Peyer's patch (tissue), 4 donors: ENCODE measurements at regions not wholly inside any gene's neighbourhood (a gene's known extent, or its start where the extent isn't known, plus 50 kb on each side); places are given as distances from the start of the nearest gene placed in this dataset.

Experiments used
- DNase-seq, 3 donors: peaks; one replicate each; pipeline ENCODE4 v3.0.0-alpha.2; 2017 to 2019
- H3K27ac ChIP-seq, 4 donors: fragments of 200-600 bp; sonication (generic); one replicate each; pipeline ENCODE4 v1.5.1; 2016 to 2019
- H3K27me3 ChIP-seq, 2 donors: fragments of 200-600 bp; sonication (generic); one replicate each; pipeline ENCODE4 v1.5.1; 2019
- H3K36me3 ChIP-seq, 3 donors: fragments of 200-600 bp; sonication (generic); one replicate each; pipeline ENCODE4 v1.5.1; 2016 to 2019
- H3K4me1 ChIP-seq, 4 donors: fragments of 200-600 bp; sonication (generic); one replicate each; pipeline ENCODE4 v1.5.1; 2016 to 2019
- H3K4me3 ChIP-seq, 4 donors: fragments of 200-600 bp; sonication (generic); 1 replicate in 3 of 4; 2 replicates in 1 of 4; pipeline ENCODE4 v1.5.1; 2016 to 2019; ENCODE audit warnings: mild to moderate bottlenecking in 1 of 4
- H3K9me3 ChIP-seq, 4 donors: fragments of 200-600 bp; sonication (generic); one replicate each; pipeline ENCODE4 v1.5.1; 2016 to 2019; ENCODE audit warnings: mild to moderate bottlenecking in 1 of 4
- POLR2A ChIP-seq, 2 donors: fragments of 450-650 bp; IDR thresholded peaks; one replicate each; pipeline ENCODE4 v1.5.1; 2017; ENCODE audit warnings: antibody characterized with exemption in 2 of 2, mild to moderate bottlenecking in 2 of 2, moderate library complexity in 2 of 2
- TF ChIP-seq, protein P1 (sequence below), 6 experiments: fragments of 450-650 bp in 4 of 6; fragments of 200-600 bp in 2 of 6; sonication (generic) in 1 of 6; IDR thresholded peaks; one replicate each; pipeline ENCODE4 v1.5.1; 2017 to 2019; ENCODE audit warnings: antibody characterized with exemption in 6 of 6, mild to moderate bottlenecking in 3 of 6, moderate library complexity in 1 of 6

DNA sequence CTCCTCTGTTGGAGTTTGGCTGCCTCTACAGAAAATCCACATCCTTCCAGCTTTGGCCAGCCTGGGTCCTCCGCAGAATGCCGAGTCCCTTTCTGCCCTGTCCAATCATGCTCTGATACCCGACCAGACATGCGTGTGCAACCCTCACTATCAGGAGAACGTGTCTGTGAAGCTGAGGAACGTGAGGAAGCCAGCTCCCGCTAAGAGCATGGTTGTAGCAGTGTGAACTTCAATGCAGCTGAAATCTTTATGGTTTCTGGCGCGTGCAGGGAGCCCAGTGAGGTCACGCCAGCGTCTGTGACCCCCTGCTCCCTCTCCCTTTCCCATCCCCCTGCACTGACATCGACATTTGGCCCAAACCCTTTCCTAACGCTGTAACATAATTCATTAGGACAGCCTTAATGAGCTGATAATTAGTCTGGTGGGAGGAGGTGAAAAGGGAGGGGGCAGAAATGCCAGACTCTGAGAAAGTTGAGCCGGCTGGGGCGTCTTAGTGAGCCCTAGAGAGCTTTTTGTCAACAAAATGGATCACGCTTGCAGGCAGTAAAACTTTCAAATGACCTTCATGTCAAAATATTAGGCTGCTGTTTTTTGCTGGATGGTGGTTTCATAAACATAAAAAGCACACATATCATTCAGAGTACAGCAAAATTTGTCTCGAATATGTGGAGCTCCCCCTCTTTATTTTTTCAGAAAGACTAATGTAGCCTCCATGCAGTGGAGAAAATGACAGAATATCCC, 423.3 kb downstream of the QKI start:
- Histone ChIP-seq H3K4me3 (no peak overlapping the region), H3K36me3 (no peaks in the 10 kb centered on the region), H3K9me3 (peaks cover 0 to 3% (median 0%) of the 10 kb centered on the region in 4 donors), H3K27me3 (no peaks in the 10 kb centered on the region), H3K4me1 (no peaks in the 10 kb centered on the region), H3K27ac (no peak overlapping the region)
- DNase-seq: no peak
- no peak for TF ChIP-seq POLR2A (IDR thresholded peaks at IDR 0.05)
- TF ChIP-seq, protein P1, sequence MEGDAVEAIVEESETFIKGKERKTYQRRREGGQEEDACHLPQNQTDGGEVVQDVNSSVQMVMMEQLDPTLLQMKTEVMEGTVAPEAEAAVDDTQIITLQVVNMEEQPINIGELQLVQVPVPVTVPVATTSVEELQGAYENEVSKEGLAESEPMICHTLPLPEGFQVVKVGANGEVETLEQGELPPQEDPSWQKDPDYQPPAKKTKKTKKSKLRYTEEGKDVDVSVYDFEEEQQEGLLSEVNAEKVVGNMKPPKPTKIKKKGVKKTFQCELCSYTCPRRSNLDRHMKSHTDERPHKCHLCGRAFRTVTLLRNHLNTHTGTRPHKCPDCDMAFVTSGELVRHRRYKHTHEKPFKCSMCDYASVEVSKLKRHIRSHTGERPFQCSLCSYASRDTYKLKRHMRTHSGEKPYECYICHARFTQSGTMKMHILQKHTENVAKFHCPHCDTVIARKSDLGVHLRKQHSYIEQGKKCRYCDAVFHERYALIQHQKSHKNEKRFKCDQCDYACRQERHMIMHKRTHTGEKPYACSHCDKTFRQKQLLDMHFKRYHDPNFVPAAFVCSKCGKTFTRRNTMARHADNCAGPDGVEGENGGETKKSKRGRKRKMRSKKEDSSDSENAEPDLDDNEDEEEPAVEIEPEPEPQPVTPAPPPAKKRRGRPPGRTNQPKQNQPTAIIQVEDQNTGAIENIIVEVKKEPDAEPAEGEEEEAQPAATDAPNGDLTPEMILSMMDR (IDR thresholded peaks at IDR 0.05): no peak

DNA sequence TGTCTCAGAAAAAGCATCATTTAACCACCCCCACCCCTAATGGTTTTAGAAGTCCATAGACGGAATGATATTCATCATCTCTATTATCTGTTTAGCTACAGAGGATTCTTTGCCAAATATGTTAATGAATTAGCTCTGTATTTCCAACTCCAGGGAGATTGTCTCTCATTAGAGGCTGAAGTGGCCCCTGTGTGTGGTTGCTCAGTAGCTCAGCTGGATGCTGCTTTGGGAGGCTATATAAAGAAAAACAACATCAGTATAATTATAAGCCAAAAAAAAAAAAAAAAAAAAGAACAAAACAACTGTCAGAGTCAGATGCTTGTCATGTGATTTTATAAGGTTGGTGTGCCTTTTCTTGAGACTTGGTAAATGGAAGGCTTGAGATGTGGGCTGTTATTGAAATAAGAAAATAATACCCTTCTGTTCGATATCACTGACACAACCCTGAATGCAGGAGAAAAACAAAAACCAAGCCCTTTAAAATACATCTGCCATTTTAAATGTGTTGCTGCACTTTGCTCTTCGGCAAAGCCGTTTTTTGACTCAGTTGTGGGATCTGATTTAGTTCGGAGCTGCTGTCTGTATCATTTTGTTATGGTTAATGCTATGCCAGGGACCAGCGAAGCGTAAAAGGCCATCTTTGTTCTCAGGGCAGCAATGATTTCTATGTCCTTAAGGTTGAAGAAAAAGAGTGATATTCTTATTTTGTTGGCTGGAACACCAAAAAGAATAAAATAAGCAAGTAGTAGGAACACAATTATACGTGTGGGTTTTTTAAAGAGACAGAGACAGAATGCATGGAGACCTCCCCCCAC, 422.6 kb downstream of the QKI start:
- no peak for DNase-seq
- Histone ChIP-seq H3K4me3 (no peak overlapping the region), H3K36me3 (no peaks in the 10 kb centered on the region), H3K9me3 (peaks cover 0 to 1% (median 0%) of the 10 kb centered on the region in 4 donors), H3K27ac (no peak overlapping the region), H3K27me3 (no peaks in the 10 kb centered on the region), H3K4me1 (no peaks in the 10 kb centered on the region)
- TF ChIP-seq, protein P1 (IDR thresholded peaks at IDR 0.05): no peak
- no peak for TF ChIP-seq POLR2A (IDR thresholded peaks at IDR 0.05)

DNA sequence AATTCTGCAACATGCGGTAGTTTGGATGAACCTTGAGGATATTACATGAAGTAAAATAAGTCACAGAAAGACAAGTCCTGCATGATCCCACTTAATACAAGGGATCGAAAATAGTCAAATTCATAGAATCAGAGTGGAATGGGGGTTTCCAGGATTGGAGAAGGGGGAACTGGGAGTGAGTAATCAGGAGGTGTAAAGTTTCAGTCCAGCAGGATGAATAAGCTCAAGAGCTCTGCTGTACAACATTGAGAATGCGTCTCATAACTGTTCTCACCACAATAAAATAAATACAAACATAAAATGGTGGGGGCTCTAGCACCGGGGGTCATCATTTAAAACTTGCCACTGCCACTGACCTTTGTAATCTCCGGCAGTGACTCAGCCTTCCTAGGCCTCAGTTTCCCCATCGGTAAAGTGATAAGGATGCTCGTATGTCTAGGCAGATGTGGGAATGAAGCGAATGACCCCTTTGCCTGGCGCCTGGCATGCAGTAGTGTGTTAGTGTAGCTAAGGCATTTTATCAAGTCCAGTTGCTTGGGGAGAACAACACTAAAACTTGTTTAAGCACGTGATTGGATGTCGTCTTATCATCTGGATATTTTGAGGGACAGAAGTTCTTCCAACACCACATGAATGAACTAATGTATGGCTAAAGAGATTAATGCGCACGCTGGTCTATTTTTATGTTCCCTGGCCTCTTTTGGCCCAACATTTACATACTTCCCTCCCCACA, 421.1 kb downstream of the QKI start:
- no peak for DNase-seq
- Histone ChIP-seq H3K4me1 (no peaks in the 10 kb centered on the region), H3K36me3 (no peaks in the 10 kb centered on the region), H3K27ac (no peak overlapping the region), H3K4me3 (no peak overlapping the region), H3K9me3 (no peaks in the 10 kb centered on the region), H3K27me3 (no peaks in the 10 kb centered on the region)
- no peak for TF ChIP-seq POLR2A (IDR thresholded peaks at IDR 0.05)
- TF ChIP-seq, protein P1 (IDR thresholded peaks at IDR 0.05): no peak

DNA sequence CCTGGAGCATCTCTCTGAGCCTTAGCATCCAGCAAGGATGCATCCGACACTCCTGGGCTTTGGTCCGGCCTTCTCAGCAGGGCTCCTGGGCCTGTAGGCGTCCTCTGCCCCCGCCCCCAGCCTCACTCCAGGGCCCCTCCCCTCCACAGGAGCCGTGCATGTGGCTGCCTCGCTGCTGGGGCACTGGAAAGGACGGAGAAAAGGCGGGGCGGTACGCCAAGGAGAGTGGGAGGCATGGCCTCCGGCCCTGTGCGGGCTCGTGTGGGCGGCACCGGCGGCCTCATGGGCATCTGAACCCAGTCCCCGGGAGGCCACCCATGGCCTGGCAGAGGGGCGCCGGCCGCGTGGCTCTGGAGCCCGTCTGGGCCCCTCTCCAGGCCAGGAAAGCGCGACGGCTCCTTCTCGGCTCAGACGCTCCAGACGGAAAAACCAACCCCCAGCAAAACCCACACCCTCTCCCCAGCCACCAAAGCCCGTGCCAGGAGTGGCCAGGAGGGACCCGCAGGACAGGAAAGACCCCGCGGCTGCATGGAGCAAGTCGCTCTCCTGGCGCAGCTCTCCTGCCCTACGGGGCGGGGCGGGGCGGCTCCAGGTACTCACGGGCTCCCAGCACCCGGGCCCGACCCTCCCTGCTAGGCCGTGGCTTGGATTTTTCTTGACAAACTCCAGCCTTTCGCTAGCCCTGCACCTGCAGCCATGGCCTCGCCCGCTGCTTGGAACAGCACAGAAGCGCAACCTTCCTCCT, 419.9 kb downstream of the QKI start:
- no peaks in the 10 kb centered on the region for H3K4me1 ChIP-seq
- H3K9me3 ChIP-seq: no peaks in the 10 kb centered on the region
- no peak for TF ChIP-seq POLR2A (IDR thresholded peaks at IDR 0.05)
- DNase-seq: no peak
- no peaks in the 10 kb centered on the region for H3K27me3 ChIP-seq
- H3K36me3 ChIP-seq: no peaks in the 10 kb centered on the region
- H3K27ac ChIP-seq: no peak overlapping the region
- H3K4me3 ChIP-seq: no peak overlapping the region

DNA sequence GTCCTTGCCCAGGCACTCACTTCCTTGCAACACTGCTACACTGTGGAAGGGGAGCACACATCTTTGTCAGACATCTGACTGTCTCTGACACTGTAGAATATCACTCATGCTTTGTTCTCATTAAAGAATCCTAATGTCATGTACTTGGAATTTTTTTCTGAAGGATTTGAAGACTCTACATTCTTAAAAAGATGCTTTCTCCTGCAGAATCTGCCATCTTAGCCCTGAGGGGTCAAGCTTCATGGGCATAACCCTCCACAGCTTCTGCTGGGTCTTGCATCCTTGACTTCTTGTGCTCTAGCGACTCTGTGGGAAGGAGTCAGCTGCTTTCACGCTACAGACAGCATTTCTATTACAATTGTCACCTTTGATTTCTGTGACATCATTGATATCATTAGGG, 417.2 kb downstream of the QKI start:
- TF ChIP-seq, protein P1 (IDR thresholded peaks at IDR 0.05): no peak
- no peak for TF ChIP-seq POLR2A (IDR thresholded peaks at IDR 0.05)
- Histone ChIP-seq H3K4me3 (no peak overlapping the region), H3K27ac (no peak overlapping the region), H3K27me3 (no peaks in the 10 kb centered on the region), H3K4me1 (no peaks in the 10 kb centered on the region), H3K36me3 (no peaks in the 10 kb centered on the region), H3K9me3 (no peaks in the 10 kb centered on the region)
- DNase-seq: no peak
